ENCODE measurements at regions not wholly inside any gene's neighbourhood (a gene's known extent, or its start where the extent isn't known, plus 50 kb on each side); places are given as distances from the start of the nearest gene placed in this dataset.
"Not testable (repeated sequence)": the region's sequence is repeated elsewhere in the genome, so short reads cannot be mapped to it uniquely, and the experiment has no call there.

GRCh38 chr4:4037399-4038138 is 189.2 kb downstream of the OTOP1 start:
- TF ChIP-seq, protein P1, sequence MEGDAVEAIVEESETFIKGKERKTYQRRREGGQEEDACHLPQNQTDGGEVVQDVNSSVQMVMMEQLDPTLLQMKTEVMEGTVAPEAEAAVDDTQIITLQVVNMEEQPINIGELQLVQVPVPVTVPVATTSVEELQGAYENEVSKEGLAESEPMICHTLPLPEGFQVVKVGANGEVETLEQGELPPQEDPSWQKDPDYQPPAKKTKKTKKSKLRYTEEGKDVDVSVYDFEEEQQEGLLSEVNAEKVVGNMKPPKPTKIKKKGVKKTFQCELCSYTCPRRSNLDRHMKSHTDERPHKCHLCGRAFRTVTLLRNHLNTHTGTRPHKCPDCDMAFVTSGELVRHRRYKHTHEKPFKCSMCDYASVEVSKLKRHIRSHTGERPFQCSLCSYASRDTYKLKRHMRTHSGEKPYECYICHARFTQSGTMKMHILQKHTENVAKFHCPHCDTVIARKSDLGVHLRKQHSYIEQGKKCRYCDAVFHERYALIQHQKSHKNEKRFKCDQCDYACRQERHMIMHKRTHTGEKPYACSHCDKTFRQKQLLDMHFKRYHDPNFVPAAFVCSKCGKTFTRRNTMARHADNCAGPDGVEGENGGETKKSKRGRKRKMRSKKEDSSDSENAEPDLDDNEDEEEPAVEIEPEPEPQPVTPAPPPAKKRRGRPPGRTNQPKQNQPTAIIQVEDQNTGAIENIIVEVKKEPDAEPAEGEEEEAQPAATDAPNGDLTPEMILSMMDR (IDR thresholded peaks at IDR 0.05; ENCODE audit: low read depth, low read length), result not testable (repeated sequence)
- TF ChIP-seq MYC (IDR thresholded peaks at IDR 0.05; ENCODE audit: low read depth, low read length); POLR2A (IDR thresholded peaks at IDR 0.05; ENCODE audit: extremely low read depth, insufficient read length); MAX (IDR thresholded peaks at IDR 0.05; ENCODE audit: low read depth, low read length): not testable (repeated sequence)

All from NB4 (cell line).